GM21723 (cell line): ENCODE measurements at regions not wholly inside any gene's neighbourhood (a gene's known extent, or its start where the extent isn't known, plus 50 kb on each side); places are given as distances from the start of the nearest gene placed in this dataset.
A peak's percentile ranks its signal among the peaks of the same experiment; 100 is the strongest.

Experiments used
- ATAC-seq: cut with Tn5 transposase; IDR thresholded peaks from one replicate; pipeline ENCODE4 v1.9.1; 2021; ENCODE audit warnings: mild to moderate bottlenecking, moderate library complexity; ENCODE audit not compliant: unreplicated experiment

GRCh38 chr3:168212664-168213285, 117.1 kb upstream of the GOLIM4 start:
- ATAC-seq: no peak

GRCh38 chr3:168205451-168205850, 109.7 kb upstream of the GOLIM4 start:
- no peak for ATAC-seq

- no peak for ATAC-seq
These were observed 101.4 kb upstream of the GOLIM4 start for GRCh38 chr3:168197162-168197561.

- no peak for ATAC-seq
These were observed 96.1 kb upstream of the GOLIM4 start for GRCh38 chr3:168191856-168192255.

- ATAC-seq: no peak
These were observed 91.5 kb upstream of the GOLIM4 start for GRCh38 chr3:168187233-168187632.

- no peak for ATAC-seq
These were observed 90.7 kb upstream of the GOLIM4 start for GRCh38 chr3:168186293-168186983.

GRCh38 chr3:168183774-168184173, 88.0 kb upstream of the GOLIM4 start:
- ATAC-seq: no peak

GRCh38 chr3:168168743-168169142, 73.0 kb upstream of the GOLIM4 start:
- ATAC-seq: no peak

GRCh38 chr3:168165390-168166269, 69.9 kb upstream of the GOLIM4 start:
- peak; percentile 90 for ATAC-seq

- ATAC-seq: no peak
These were observed 66.4 kb upstream of the GOLIM4 start for GRCh38 chr3:168162172-168162571.

GRCh38 chr3:168161696-168162095, 66.0 kb upstream of the GOLIM4 start:
- no peak for ATAC-seq

- ATAC-seq: no peak
These were observed 62.2 kb upstream of the GOLIM4 start for GRCh38 chr3:168157903-168158302.

- no peak for ATAC-seq
These were observed 61.5 kb upstream of the GOLIM4 start for GRCh38 chr3:168157099-168157700.

- ATAC-seq: no peak
These were observed 60.8 kb upstream of the GOLIM4 start for GRCh38 chr3:168156479-168156878.

- ATAC-seq: no peak
These were observed 59.6 kb upstream of the GOLIM4 start for GRCh38 chr3:168155303-168155702.

- no peak for ATAC-seq
These were observed 58.4 kb upstream of the GOLIM4 start for GRCh38 chr3:168154089-168154488.

GRCh38 chr3:168152149-168152548, 56.4 kb upstream of the GOLIM4 start:
- ATAC-seq: no peak
